ENCODE measurements at regions not wholly inside any gene's neighbourhood (a gene's known extent, or its start where the extent isn't known, plus 50 kb on each side); places are given as distances from the start of the nearest gene placed in this dataset.

- no peak for TF ChIP-seq CTCF (IDR thresholded peaks at IDR 0.05; ENCODE audit: insufficient read depth, low read length, poor library complexity, severe bottlenecking)
- TF ChIP-seq EZH2phosphoT487 (conservative IDR thresholded peaks at IDR 0.05; ENCODE audit: low read length): no peak
Measured at GRCh38 chr2:173715441-173715840, 249.7 kb downstream of the SP3 start.
